H1 (cell line): ENCODE measurements at regions not wholly inside any gene's neighbourhood (a gene's known extent, or its start where the extent isn't known, plus 50 kb on each side); places are given as distances from the start of the nearest gene placed in this dataset.

Source experiments
- CTCF ChIA-PET: fragments of 300-600 bp; sonication (Branson Sonifier 250); formaldehyde crosslinking; loops from one replicate; lab custom pipeline; 2021; ENCODE audit not compliant: partially characterized antibody; lab: Charles Lee
- POLR2A ChIA-PET: fragments of 300-600 bp; sonication (Branson Sonifier 250); formaldehyde crosslinking; loops from one replicate; lab custom pipeline; 2021; ENCODE audit warnings: inconsistent platforms; ENCODE audit not compliant: partially characterized antibody; lab: Charles Lee
- DNase-seq, 2 experiments: peaks; one replicate each; pipeline versions ENCODE4 v3.0.0 to v3.0.0-alpha.2; 2010 to 2022; ENCODE audit warnings: low spot score in 2 of 2, low read depth in 1 of 2, mixed read lengths in 1 of 2
- FAIRE-seq: peaks from 2 replicates; lab custom pipeline; 2011; peaks lifted over from hg19 to GRCh38; lab: Jason Lieb, UNC
- H2AFZ ChIP-seq: 2 replicates; pipeline ENCODE4 v1.8.1; 2012; ENCODE audit warnings: low read length, inconsistent platforms
- H2AK5ac ChIP-seq: 2 replicates; pipeline ENCODE4 v1.6.1; 2013; ENCODE audit warnings: low read depth, low read length
- H2BK120ac ChIP-seq: replicated peaks from 2 replicates; pipeline ENCODE3; 2013; ENCODE audit warnings: low read depth, low read length, inconsistent platforms
- H2BK12ac ChIP-seq: 2 replicates; pipeline ENCODE4 v1.6.1; 2013; ENCODE audit warnings: low read depth, low read length
- H2BK15ac ChIP-seq: 2 replicates; pipeline ENCODE4 v1.6.1; 2013; ENCODE audit warnings: low read length
- H2BK20ac ChIP-seq: 2 replicates; pipeline ENCODE4 v1.6.1; 2013; ENCODE audit warnings: low read length
- H2BK5ac ChIP-seq: 2 replicates; pipeline ENCODE4 v1.6.1; 2013; ENCODE audit warnings: low read depth, low read length
- H3K14ac ChIP-seq: 2 replicates; pipeline ENCODE4 v1.6.1; 2013; ENCODE audit warnings: inconsistent platforms; ENCODE audit not compliant: insufficient read length
- H3K18ac ChIP-seq: 2 replicates; pipeline ENCODE4 v1.6.1; 2013; ENCODE audit warnings: low read length; ENCODE audit errors: extremely low read depth
- H3K23ac ChIP-seq: 2 replicates; pipeline ENCODE4 v1.6.1; 2013; ENCODE audit warnings: inconsistent platforms; ENCODE audit not compliant: insufficient read length
- H3K23me2 ChIP-seq: 2 replicates; pipeline ENCODE4 v1.6.1; 2013; ENCODE audit warnings: low read depth, low read length
- H3K27ac ChIP-seq: 2 replicates; pipeline ENCODE4 v1.6.1; 2011; ENCODE audit warnings: low read depth, low read length, inconsistent platforms
- H3K27me3 ChIP-seq, 4 experiments: replicated peaks in 1 of 4; 1 replicate in 1 of 4; 2 replicates in 3 of 4; pipeline versions ENCODE4 v1.6.1 to v1.8.1; 2011 to 2013; ENCODE audit warnings: low read length in 3 of 4, mild to moderate bottlenecking in 3 of 4, inconsistent platforms in 2 of 4, mixed read lengths in 2 of 4, moderate library complexity in 1 of 4; ENCODE audit not compliant: control insufficient read depth in 3 of 4, insufficient read depth in 3 of 4; ENCODE audit errors: extremely low read depth in 1 of 4
- H3K36me3 ChIP-seq, 4 experiments: 2 replicates each; pipeline versions ENCODE4 v1.6.1 to v1.8.1; 2011 to 2013; ENCODE audit warnings: mild to moderate bottlenecking in 4 of 4, low read length in 3 of 4, moderate library complexity in 2 of 4, control low read depth in 1 of 4, inconsistent platforms in 1 of 4; ENCODE audit not compliant: insufficient read depth in 4 of 4, control insufficient read depth in 2 of 4
- H3K4ac ChIP-seq: replicated peaks from 2 replicates; pipeline ENCODE3; 2013; ENCODE audit warnings: low read length, low read depth, mixed read lengths, inconsistent platforms; ENCODE audit not compliant: insufficient read length
- H3K4me1 ChIP-seq, 4 experiments: replicated peaks in 1 of 4; 1 replicate in 1 of 4; 2 replicates in 3 of 4; pipeline versions ENCODE4 v1.6.1 to v1.8.1; 2011 to 2013; ENCODE audit warnings: low read length in 3 of 4, inconsistent platforms in 2 of 4, mixed read lengths in 1 of 4; ENCODE audit not compliant: insufficient read depth in 4 of 4, control insufficient read depth in 3 of 4
- H3K4me2 ChIP-seq, 2 experiments: 2 replicates each; pipeline versions ENCODE4 v1.6.1 to v1.8.1; 2011 to 2013; ENCODE audit warnings: low read depth in 2 of 2, low read length in 2 of 2, control low read depth in 1 of 2, inconsistent platforms in 1 of 2, mild to moderate bottlenecking in 1 of 2; ENCODE audit not compliant: insufficient read depth in 1 of 2
- H3K4me3 ChIP-seq, 4 experiments: fragments of 200-600, 300-600 bp in 1 of 4; sonication (generic), shearing (Covaris generic), sonication (Bioruptor Twin) in 1 of 4; 2 replicates each; pipeline versions ENCODE4 v1.5.1 to v1.8.1; 2011 to 2016; ENCODE audit warnings: low read length in 4 of 4, low read depth in 3 of 4, control low read depth in 2 of 4, inconsistent platforms in 2 of 4, mild to moderate bottlenecking in 2 of 4, mixed read lengths in 1 of 4, moderate library complexity in 1 of 4; ENCODE audit not compliant: insufficient read depth in 2 of 4; ENCODE audit errors: extremely low read depth in 1 of 4
- H3K56ac ChIP-seq: replicated peaks from 2 replicates; pipeline ENCODE3; 2013; ENCODE audit warnings: low read depth, mild to moderate bottlenecking, mixed read lengths, low read length, inconsistent platforms; ENCODE audit not compliant: insufficient read length
- H3K79me1 ChIP-seq: 2 replicates; pipeline ENCODE4 v1.6.1; 2013; ENCODE audit warnings: low read depth, low read length, control low read depth
- H3K79me2 ChIP-seq, 2 experiments: 2 replicates each; pipeline versions ENCODE4 v1.6.1 to v1.8.1; 2012 to 2013; ENCODE audit warnings: low read length in 2 of 2, mild to moderate bottlenecking in 2 of 2, inconsistent platforms in 1 of 2; ENCODE audit not compliant: insufficient read depth in 2 of 2, control insufficient read depth in 1 of 2
- H3K9ac ChIP-seq, 4 experiments: replicated peaks in 1 of 4; 1 replicate in 1 of 4; 2 replicates in 3 of 4; pipeline versions ENCODE4 v1.6.1 to v1.8.1; 2011 to 2013; ENCODE audit warnings: low read depth in 3 of 4, low read length in 3 of 4, control low read depth in 2 of 4, mild to moderate bottlenecking in 2 of 4, moderate library complexity in 2 of 4, inconsistent platforms in 1 of 4; ENCODE audit errors: extremely low read depth in 1 of 4
- H3K9me3 ChIP-seq, 2 experiments: 2 replicates each; pipeline versions ENCODE4 v1.6.1 to v1.8.1; 2012 to 2013; ENCODE audit warnings: mild to moderate bottlenecking in 2 of 2, moderate library complexity in 2 of 2, control low read depth in 1 of 2, inconsistent platforms in 1 of 2, low read depth in 1 of 2, low read length in 1 of 2, mixed read lengths in 1 of 2; ENCODE audit not compliant: insufficient read depth in 2 of 2
- H4K20me1 ChIP-seq, 2 experiments: replicated peaks in 1 of 2; 2 replicates each; pipeline versions ENCODE3 to v1.8.1; 2011 to 2013; ENCODE audit warnings: inconsistent platforms in 2 of 2, low read length in 2 of 2, mild to moderate bottlenecking in 1 of 2; ENCODE audit not compliant: insufficient read depth in 2 of 2, control insufficient read depth in 1 of 2
- H4K5ac ChIP-seq: 2 replicates; pipeline ENCODE4 v1.6.1; 2013; ENCODE audit warnings: low read length, low read depth, mixed read lengths, inconsistent platforms; ENCODE audit not compliant: insufficient read length
- H4K8ac ChIP-seq: 2 replicates; pipeline ENCODE4 v1.8.0; 2013; ENCODE audit warnings: mild to moderate bottlenecking, moderate library complexity, low read length, inconsistent platforms; ENCODE audit not compliant: insufficient read depth; ENCODE audit errors: extremely low read depth
- H4K91ac ChIP-seq: replicated peaks from 2 replicates; pipeline ENCODE3; 2013; ENCODE audit warnings: low read length, mixed read lengths, inconsistent platforms; ENCODE audit not compliant: insufficient read length
- CHD1 ChIP-seq: IDR thresholded peaks from 2 replicates; pipeline ENCODE4 v1.6.1; 2012; ENCODE audit warnings: low read depth, low read length, improper control_type of control experiment
- CTBP2 ChIP-seq: IDR thresholded peaks from 2 replicates; pipeline ENCODE4 v1.7.0; 2011; ENCODE audit warnings: borderline replicate concordance, mild to moderate bottlenecking, moderate library complexity, mixed read lengths, low read length; ENCODE audit not compliant: insufficient read depth, insufficient read length
- GTF2F1 ChIP-seq: IDR thresholded peaks from 2 replicates; pipeline ENCODE4 v1.6.1; 2012; ENCODE audit warnings: low read depth, low read length, improper control_type of control experiment, borderline replicate concordance
- SP1 ChIP-seq: IDR thresholded peaks from 2 replicates; pipeline ENCODE4 v1.6.1; 2011; ENCODE audit warnings: low read depth, low read length
- SP2 ChIP-seq: IDR thresholded peaks from 2 replicates; pipeline ENCODE4 v1.6.1; 2012; ENCODE audit warnings: mild to moderate bottlenecking, low read length, inconsistent platforms
- TAF7 ChIP-seq: optimal IDR thresholded peaks from 2 replicates; pipeline ENCODE3; 2011; ENCODE audit warnings: low read depth, mild to moderate bottlenecking, inconsistent platforms, low read length, moderate library complexity, borderline replicate concordance
- WGBS, 2 experiments: shearing (Covaris generic) in 1 of 2; methylation state at CpG; one replicate each; pipeline versions ENCODE4 v1.1.6 to v1.1.7; 2013 to 2015; ENCODE audit warnings: low lambda C conversion rate in 2 of 2, mixed read lengths in 2 of 2, inconsistent platforms in 1 of 2, low coverage in 1 of 2, missing lambda C conversion rate in 1 of 2; ENCODE audit not compliant: insufficient replicate concordance in 2 of 2, insufficient coverage in 1 of 2, insufficient read length in 1 of 2; ENCODE audit errors: extremely low coverage in 1 of 2, missing lambda C conversion rate in 1 of 2; 5-methylcytosine and 5-hydroxymethylcytosine counted together
- TF ChIP-seq, protein P1 (sequence below): IDR thresholded peaks from 2 replicates; pipeline ENCODE4 v1.6.1; 2011; ENCODE audit warnings: low read length, improper control_type of control experiment

DNA sequence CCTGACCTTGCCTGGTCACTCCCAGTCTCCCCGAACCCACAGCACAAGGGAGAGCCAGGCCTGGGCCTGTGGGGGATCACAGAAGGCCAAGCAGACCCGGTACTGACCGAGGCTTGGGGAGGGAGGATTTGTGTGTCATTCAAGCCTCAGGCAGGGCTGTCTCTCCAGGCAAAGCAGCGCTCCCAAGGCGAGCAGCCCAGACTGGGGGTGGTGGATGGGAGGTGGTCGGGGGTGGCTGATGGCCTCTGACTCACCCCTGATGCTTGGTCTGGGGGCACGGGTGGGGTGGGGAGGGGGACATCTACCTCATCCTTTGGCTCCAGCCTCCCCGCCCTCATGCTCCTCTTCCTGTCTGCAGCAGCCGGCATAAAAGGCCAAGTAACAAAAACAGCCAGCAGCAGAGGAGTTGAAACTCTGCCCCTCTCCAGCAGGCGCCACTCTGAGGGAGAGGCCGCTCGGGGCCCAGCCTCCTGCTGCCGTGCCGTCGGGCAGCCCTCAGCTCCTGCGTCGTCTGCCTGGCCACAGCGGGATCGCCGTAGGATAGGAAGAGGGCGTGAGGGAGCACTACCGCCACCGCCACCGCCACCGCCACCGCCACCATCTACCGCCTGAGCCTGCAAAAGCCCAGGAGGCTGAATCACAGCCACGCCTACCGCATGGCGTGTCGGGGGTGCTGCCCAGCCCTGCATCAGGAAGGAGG is 166.0 kb downstream of the OLFM1 start:
- Histone ChIP-seq H3K23ac (no peak overlapping the region), H3K4ac (peak overlapping the region; percentile 1), H2AFZ (0 out of 2 replicates have a peak overlapping the region, but pooled peaks have one; percentile 40), H3K14ac (no peak overlapping the region), H3K18ac (peak overlapping the region; percentile 9), H2BK120ac (no peak overlapping the region), H2BK20ac (peak overlapping the region; percentile 24; the same call in 1 of the 2 replicates), H4K5ac (peak overlapping the region; percentile 3), H3K36me3 (no peaks in the 10 kb centered on the region), H3K56ac (no peak overlapping the region), H4K91ac (peak overlapping the region; percentile 56), H3K27ac (no peak overlapping the region), H2AK5ac (no peak overlapping the region), H3K4me2 (peak overlapping the region in 1 of 2 experiments; percentile 33; a peak in 3 of 4 replicates), H4K20me1 (no peaks in the 10 kb centered on the region), H3K4me3 (no peak overlapping the region), H3K23me2 (no peaks in the 10 kb centered on the region), H3K79me1 (no peaks in the 10 kb centered on the region), H2BK5ac (peak overlapping the region; percentile 66), H3K4me1 (peaks cover 4 to 20% (median 17%) of the 10 kb centered on the region in 4 experiments), H3K9me3 (no peaks in the 10 kb centered on the region), H3K27me3 (peaks cover 0 to 8% (median 0%) of the 10 kb centered on the region in 4 experiments; a peak in 3 of 7 replicates), H2BK15ac (peak overlapping the region; percentile 99; the same call in 1 of the 2 replicates), H3K79me2 (no peaks in the 10 kb centered on the region), H2BK12ac (peak overlapping the region; percentile 94; the same call in 1 of the 2 replicates), H4K8ac (peak overlapping the region; percentile 39), H3K9ac (no peak overlapping the region)
- CTCF ChIA-PET = interaction anchor here (1.1 to 1.8 kb wide), 8 partner anchors 9 to 495 kb away, joined by 3 to 6 read pairs (median 3); no protein-coding TSS in a partner anchor
- 44% methylated on average over 8 of the region's 31 CpGs; no CpG with 5 or more reads in 1 of the 2 experiments for WGBS, 2 experiments
- FAIRE-seq = no peak
- DNase-seq = peak in 1 of 2 experiments; percentile 69
- POLR2A ChIA-PET = no interaction called here
- TF ChIP-seq CHD1 (no peak), SP2 (no peak), TAF7 (peak; percentile 26), CTBP2 (no peak), SP1 (no peak), GTF2F1 (no peak)
- TF ChIP-seq, protein P1, sequence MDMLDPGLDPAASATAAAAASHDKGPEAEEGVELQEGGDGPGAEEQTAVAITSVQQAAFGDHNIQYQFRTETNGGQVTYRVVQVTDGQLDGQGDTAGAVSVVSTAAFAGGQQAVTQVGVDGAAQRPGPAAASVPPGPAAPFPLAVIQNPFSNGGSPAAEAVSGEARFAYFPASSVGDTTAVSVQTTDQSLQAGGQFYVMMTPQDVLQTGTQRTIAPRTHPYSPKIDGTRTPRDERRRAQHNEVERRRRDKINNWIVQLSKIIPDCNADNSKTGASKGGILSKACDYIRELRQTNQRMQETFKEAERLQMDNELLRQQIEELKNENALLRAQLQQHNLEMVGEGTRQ = no peak
